ENCODE measurements at regions not wholly inside any gene's neighbourhood (a gene's known extent, or its start where the extent isn't known, plus 50 kb on each side); places are given as distances from the start of the nearest gene placed in this dataset.

DNA sequence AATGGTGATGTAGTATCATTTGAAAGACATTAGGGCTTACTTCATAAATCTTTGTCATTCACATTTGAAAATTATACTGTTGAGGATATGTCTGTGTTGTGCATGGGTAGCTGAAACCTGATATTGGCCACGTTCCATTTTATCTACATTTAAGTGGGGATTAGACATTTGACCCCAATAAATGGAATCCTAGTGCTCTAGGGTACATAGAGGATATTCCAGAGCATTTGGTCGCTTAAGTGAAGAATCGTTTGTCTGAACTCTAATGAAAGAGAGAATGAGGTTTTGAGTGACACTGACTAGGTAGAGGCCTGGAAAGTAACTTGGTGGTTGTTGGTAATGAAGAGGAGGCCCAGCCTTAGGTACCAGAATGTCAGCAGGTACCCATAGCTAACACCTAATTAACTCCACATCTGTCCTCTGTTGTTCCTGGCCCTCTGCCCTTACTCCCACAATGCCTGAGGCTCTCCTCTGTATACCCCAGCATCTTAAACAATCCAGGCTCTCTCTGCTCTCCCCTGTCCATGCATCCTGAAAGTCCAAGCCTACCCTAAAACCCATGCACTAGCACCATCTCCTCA, 299.5 kb upstream of the KLF3 start:
- TF ChIP-seq, protein P1, sequence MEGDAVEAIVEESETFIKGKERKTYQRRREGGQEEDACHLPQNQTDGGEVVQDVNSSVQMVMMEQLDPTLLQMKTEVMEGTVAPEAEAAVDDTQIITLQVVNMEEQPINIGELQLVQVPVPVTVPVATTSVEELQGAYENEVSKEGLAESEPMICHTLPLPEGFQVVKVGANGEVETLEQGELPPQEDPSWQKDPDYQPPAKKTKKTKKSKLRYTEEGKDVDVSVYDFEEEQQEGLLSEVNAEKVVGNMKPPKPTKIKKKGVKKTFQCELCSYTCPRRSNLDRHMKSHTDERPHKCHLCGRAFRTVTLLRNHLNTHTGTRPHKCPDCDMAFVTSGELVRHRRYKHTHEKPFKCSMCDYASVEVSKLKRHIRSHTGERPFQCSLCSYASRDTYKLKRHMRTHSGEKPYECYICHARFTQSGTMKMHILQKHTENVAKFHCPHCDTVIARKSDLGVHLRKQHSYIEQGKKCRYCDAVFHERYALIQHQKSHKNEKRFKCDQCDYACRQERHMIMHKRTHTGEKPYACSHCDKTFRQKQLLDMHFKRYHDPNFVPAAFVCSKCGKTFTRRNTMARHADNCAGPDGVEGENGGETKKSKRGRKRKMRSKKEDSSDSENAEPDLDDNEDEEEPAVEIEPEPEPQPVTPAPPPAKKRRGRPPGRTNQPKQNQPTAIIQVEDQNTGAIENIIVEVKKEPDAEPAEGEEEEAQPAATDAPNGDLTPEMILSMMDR (conservative IDR thresholded peaks at IDR 0.05; ENCODE audit: low read length): no peak
- no peak for DNase-seq (ENCODE audit: low read depth)
- no peak overlapping the region for H3K4me3 ChIP-seq (ENCODE audit: low read length)

DNA sequence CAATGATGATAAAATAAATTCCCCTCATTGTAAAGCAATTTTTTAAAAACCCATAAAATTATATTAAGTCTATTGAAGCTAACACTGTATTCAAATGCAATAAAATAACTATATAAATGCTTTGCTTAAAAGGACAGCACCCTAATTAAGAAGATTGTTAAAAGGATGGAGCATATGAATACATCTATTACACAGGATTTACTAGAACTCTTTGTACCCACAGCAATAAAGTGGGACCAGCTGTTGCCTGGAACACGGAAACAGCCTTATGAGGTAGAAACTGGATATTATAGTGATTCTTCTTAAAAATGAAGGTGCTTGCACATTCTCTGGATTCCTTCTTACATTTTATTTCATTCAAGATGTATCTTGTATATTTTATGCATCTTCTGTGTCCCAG, 298.7 kb upstream of the KLF3 start:
- no peak for DNase-seq (ENCODE audit: low read depth)
- TF ChIP-seq, protein P1 (conservative IDR thresholded peaks at IDR 0.05; ENCODE audit: low read length): no peak

DNA sequence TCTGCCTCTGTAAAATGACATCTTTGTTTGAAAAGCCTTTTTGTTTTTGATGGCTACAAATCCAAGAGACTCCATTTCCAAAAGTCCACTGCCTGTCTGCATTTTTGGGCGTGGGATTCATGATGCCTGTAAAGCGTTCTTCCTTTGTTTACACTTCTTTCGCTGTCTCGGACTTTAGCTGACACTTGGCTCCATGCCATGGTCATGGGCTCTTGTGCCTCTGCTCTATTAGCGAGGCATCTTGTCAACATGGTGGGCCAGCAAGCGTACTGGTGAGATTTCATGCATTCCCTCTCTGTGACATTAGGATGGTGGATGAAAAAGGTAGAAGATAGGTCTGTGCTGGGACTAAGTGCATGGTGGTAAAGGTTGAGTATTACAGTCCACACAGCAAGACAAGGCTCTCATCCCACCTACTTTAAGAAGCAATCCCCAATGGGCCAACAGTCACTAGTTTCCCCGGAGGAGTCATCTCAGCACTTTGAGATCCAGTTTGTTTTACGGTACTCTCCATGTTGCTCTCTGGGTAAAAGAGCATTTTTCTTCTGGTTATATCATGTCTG, 298.2 kb upstream of the KLF3 start:
- no peak for DNase-seq (ENCODE audit: low read depth)
- no peak overlapping the region for H3K4me3 ChIP-seq (ENCODE audit: low read length)
- TF ChIP-seq, protein P1 (conservative IDR thresholded peaks at IDR 0.05; ENCODE audit: low read length): no peak

More for the DNA sequence above, 298.7 kb upstream of the KLF3 start:
- no peak overlapping the region for H3K4me3 ChIP-seq (ENCODE audit: low read length)

DNA sequence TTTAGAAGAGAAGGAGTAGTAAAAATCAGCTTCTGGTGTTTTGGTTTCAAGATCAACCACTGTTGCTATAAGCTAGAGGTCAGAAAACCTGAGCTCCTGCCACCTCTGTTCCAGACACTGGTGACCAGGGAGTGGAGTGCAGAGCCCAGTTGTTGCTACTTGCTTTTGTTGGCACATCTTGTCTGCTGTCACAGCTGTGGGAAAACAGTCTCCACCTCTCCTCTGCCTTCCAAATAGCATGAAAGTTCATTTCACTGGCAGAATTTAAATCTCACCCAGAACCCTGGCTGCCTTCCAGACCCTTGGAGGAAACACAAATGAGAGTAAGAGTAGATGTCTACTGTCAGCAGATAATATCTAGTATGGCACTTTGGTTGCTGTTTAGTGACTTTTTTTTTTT, 297.5 kb upstream of the KLF3 start:
- H3K4me3 ChIP-seq (ENCODE audit: low read length): no peak overlapping the region
- peak; percentile 17 for DNase-seq (ENCODE audit: low read depth)
- TF ChIP-seq, protein P1 (conservative IDR thresholded peaks at IDR 0.05; ENCODE audit: low read length): no peak

DNA sequence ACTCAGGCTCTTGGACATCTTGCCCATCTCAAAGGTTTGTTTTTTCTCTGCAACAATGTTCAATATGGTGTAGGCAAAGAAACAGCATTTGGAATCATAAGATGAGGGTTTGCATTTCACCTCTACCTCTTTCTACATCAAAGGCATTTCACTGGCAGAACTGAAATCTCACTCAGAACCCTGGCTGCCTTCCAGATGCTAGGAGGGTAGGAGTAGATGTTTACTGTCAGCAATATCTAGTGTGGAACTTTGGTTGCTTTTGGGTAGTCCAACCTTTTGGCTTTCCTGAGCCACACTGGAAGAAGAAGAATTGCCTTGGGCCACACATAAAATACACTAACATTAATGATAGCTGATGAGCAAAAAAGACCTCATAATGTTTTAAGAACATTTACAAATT, 297.0 kb upstream of the KLF3 start:
- no peak for DNase-seq (ENCODE audit: low read depth)
- no peak overlapping the region for H3K4me3 ChIP-seq (ENCODE audit: low read length)
- TF ChIP-seq, protein P1 (conservative IDR thresholded peaks at IDR 0.05; ENCODE audit: low read length): no peak

DNA sequence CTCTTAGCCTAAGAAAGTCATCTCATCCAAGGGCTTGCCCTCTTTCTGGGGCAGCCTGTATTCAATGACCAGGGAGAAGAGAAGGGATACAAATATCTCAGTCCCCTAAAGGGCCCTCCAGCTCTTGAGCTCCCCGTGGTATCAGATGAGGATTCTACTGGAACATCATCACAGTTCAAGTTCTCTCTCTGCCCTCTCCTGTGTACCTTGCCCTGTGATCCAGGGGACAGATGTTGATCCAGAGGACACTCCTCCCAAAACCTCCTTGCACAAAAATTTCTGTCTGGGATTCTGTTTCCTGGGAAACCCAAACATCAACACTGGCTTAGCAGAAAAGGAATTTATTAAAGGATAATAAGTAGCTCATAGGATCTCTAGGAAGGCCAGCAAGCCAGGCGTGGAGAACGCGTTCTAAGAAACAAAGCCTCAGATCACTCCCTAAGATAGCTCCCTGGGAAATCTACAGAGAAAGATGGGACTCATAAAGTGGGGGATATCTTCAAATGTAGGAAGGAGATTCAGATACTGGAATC, 296.3 kb upstream of the KLF3 start:
- TF ChIP-seq, protein P1 (conservative IDR thresholded peaks at IDR 0.05; ENCODE audit: low read length): no peak
- peak; percentile 34 for DNase-seq (ENCODE audit: low read depth)
- no peak overlapping the region for H3K4me3 ChIP-seq (ENCODE audit: low read length)

DNA sequence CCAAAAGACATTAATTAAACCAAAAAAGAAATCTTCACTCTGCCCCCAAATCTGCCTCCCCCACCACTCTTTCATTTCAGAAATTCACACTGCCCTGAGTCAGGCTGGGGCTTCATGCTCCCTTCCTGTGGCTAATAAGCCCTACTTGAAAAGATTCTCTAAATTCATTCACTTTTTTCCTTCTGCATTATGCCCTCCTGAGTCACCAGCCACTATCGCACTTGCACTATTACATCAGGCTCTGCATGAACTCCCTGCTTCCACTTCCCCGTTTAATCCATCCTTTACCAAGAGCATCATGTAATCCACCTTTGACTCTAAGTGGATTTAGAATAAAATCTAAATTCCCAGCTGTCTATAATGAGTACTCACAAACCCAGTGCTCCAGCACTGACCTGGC, 295.4 kb upstream of the KLF3 start:
- TF ChIP-seq, protein P1 (conservative IDR thresholded peaks at IDR 0.05; ENCODE audit: low read length): no peak
- DNase-seq (ENCODE audit: low read depth): peak; percentile 78
- H3K4me3 ChIP-seq (ENCODE audit: low read length): no peak overlapping the region

All from AG10803 (cell line).